Lower leg skin (tissue), 3 donors: ENCODE measurements at regions not wholly inside any gene's neighbourhood (a gene's known extent, or its start where the extent isn't known, plus 50 kb on each side); places are given as distances from the start of the nearest gene placed in this dataset.

Experiments
- POLR2A ChIP-seq, 2 donors: fragments of 450-650 bp; IDR thresholded peaks; one replicate each; pipeline ENCODE4 v1.6.1; 2016 to 2017; ENCODE audit warnings: antibody characterized with exemption in 2 of 2, mild to moderate bottlenecking in 1 of 2, moderate library complexity in 1 of 2
- TF ChIP-seq, protein P1 (sequence below), 3 donors: fragments of 450-650 bp; IDR thresholded peaks; one replicate each; pipeline ENCODE4 v1.5.1; 2016; ENCODE audit warnings: antibody characterized with exemption in 3 of 3, mild to moderate bottlenecking in 3 of 3, moderate library complexity in 2 of 3

DNA sequence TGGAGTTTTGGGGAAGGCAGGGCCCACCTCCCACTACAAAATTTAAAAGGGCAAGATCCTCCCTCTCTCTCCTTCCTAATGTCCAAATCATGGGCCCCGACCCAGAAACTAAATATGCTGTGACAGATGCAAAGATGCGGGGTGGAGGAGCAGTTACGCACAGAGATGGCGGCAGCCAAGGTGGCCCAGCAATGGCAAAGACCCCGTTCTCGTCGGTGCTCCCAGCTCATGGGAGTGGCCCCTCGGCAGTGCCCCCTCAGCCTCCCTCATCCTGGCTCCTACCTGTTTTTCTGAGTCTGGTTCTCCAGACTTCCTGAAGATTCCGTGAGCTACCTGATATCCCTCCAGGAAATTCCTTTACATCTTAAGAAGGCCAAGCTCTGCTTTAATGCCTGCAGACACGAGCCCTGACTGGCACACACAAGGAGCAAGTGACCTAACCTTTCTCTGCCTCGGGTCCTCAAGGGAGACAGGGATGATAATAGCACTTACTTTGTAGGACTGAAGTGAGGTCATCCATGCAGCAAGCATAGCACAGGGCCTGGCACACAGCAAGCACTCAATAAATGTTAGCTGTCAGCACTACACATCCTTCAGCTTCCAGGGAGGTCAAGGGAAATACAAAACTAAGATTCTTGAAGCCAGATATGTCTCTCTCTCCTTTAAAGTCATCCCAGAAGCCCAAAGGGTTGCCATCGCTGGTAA, 103.5 kb downstream of the LSM3 start:
- TF ChIP-seq, protein P1, sequence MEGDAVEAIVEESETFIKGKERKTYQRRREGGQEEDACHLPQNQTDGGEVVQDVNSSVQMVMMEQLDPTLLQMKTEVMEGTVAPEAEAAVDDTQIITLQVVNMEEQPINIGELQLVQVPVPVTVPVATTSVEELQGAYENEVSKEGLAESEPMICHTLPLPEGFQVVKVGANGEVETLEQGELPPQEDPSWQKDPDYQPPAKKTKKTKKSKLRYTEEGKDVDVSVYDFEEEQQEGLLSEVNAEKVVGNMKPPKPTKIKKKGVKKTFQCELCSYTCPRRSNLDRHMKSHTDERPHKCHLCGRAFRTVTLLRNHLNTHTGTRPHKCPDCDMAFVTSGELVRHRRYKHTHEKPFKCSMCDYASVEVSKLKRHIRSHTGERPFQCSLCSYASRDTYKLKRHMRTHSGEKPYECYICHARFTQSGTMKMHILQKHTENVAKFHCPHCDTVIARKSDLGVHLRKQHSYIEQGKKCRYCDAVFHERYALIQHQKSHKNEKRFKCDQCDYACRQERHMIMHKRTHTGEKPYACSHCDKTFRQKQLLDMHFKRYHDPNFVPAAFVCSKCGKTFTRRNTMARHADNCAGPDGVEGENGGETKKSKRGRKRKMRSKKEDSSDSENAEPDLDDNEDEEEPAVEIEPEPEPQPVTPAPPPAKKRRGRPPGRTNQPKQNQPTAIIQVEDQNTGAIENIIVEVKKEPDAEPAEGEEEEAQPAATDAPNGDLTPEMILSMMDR (IDR thresholded peaks at IDR 0.05), result no peak
- no peak for TF ChIP-seq POLR2A (IDR thresholded peaks at IDR 0.05)
